SU-DHL-6 (cell line): ENCODE measurements at regions not wholly inside any gene's neighbourhood (a gene's known extent, or its start where the extent isn't known, plus 50 kb on each side); places are given as distances from the start of the nearest gene placed in this dataset.

ENCODE experiments used
- H2AFZ ChIP-seq: fragments of 200-600 bp; sonication (generic); 2 replicates; pipeline ENCODE4 v1.6.1; 2014; ENCODE audit warnings: low read depth, mild to moderate bottlenecking, moderate library complexity, mixed read lengths, antibody characterized with exemption, low read length; ENCODE audit not compliant: severe bottlenecking
- H3F3A ChIP-seq: fragments of 200-600 bp; shearing (Covaris generic); 2 replicates; pipeline ENCODE4 v1.6.0; 2016; ENCODE audit warnings: antibody characterized with exemption, mild to moderate bottlenecking; ENCODE audit not compliant: insufficient read depth
- H3K27ac ChIP-seq: fragments of 200-600 bp; sonication (generic); 2 replicates; pipeline ENCODE4 v1.5.1; 2016; ENCODE audit warnings: low read depth, mild to moderate bottlenecking, low read length, moderate library complexity, mixed read lengths
- H3K27me3 ChIP-seq: fragments of 200-600 bp; sonication (generic), shearing (Covaris generic); 2 replicates; pipeline ENCODE4 v1.6.0; 2014; ENCODE audit warnings: mild to moderate bottlenecking, low read length
- H3K36me3 ChIP-seq: fragments of 200-600 bp; sonication (generic); 2 replicates; pipeline ENCODE4 v1.6.1; 2014; ENCODE audit warnings: mild to moderate bottlenecking, low read length, mixed read lengths
- H3K4me2 ChIP-seq: fragments of 300-600, 200-600 bp; shearing (Covaris generic), sonication (generic); 2 replicates; pipeline ENCODE4 v1.6.0; 2014; ENCODE audit warnings: low read length, low read depth, mild to moderate bottlenecking; ENCODE audit not compliant: poor library complexity, severe bottlenecking
- H3K4me3 ChIP-seq: fragments of 200-600 bp; sonication (generic); 2 replicates; pipeline ENCODE4 v1.5.1; 2014; ENCODE audit warnings: antibody characterized with exemption, low read length, mild to moderate bottlenecking, mixed read lengths; ENCODE audit not compliant: insufficient read depth, poor library complexity, severe bottlenecking
- H3K79me2 ChIP-seq: fragments of 200-600 bp; sonication (generic); 2 replicates; pipeline ENCODE4 v1.6.1; 2014; ENCODE audit warnings: mild to moderate bottlenecking, low read length, moderate library complexity; ENCODE audit not compliant: insufficient read depth
- H3K9ac ChIP-seq: fragments of 200-600 bp; sonication (generic); 2 replicates; pipeline ENCODE4 v1.7.0; 2014; ENCODE audit warnings: mild to moderate bottlenecking, low read length
- H3K9me2 ChIP-seq: fragments of 200-600 bp; sonication (generic); replicated peaks from 2 replicates; pipeline ENCODE4 v1.6.1; 2014; ENCODE audit warnings: low read length; ENCODE audit not compliant: insufficient read depth
- H3K9me3 ChIP-seq: fragments of 200-600 bp; sonication (generic); 2 replicates; pipeline ENCODE4 v1.6.1; 2014; ENCODE audit warnings: low read length, mixed read lengths; ENCODE audit not compliant: insufficient read depth
- H4K20me1 ChIP-seq: fragments of 200-600 bp; sonication (generic); 2 replicates; pipeline ENCODE4 v1.6.1; 2014; ENCODE audit warnings: low read depth, mild to moderate bottlenecking, antibody characterized with exemption, low read length, moderate library complexity, mixed read lengths
- CTCF ChIP-seq: fragments of 200-600 bp; sonication (generic); IDR thresholded peaks from one replicate; pipeline ENCODE4 v1.5.1; 2017; ENCODE audit warnings: antibody characterized with exemption, mild to moderate bottlenecking, low read length, moderate library complexity; ENCODE audit not compliant: insufficient read depth, poor library complexity, severe bottlenecking
- EZH2phosphoT487 ChIP-seq: fragments of 200-600 bp; sonication (generic), shearing (Covaris generic); conservative IDR thresholded peaks from 2 replicates; pipeline ENCODE4 v1.6.1; 2018; ENCODE audit warnings: mild to moderate bottlenecking, antibody characterized with exemption, low read length, moderate library complexity, mixed read lengths

- H4K20me1 ChIP-seq = no peaks in the 10 kb centered on the region
- no peaks in the 10 kb centered on the region for H3K36me3 ChIP-seq
- no peak overlapping the region for H3K4me3 ChIP-seq
- no peaks in the 10 kb centered on the region for H3K9me3 ChIP-seq
- no peak overlapping the region for H3K27ac ChIP-seq
- TF ChIP-seq CTCF = no peak
- TF ChIP-seq EZH2phosphoT487 = no peak
- no peaks in the 10 kb centered on the region for H3F3A ChIP-seq
- no peaks in the 10 kb centered on the region for H3K27me3 ChIP-seq
- no peaks in the 10 kb centered on the region for H3K79me2 ChIP-seq
- no peak overlapping the region for H3K9ac ChIP-seq
- H3K9me2 ChIP-seq = no peaks in the 10 kb centered on the region
- H2AFZ ChIP-seq = no peak overlapping the region
- H3K4me2 ChIP-seq = no peak overlapping the region
Measured at GRCh38 chr16:50991006-50991405, 160.1 kb downstream of the SALL1 start.

- Histone ChIP-seq H3K9me3 (no peaks in the 10 kb centered on the region), H3K4me2 (no peak overlapping the region), H3K79me2 (no peaks in the 10 kb centered on the region), H3K27me3 (no peaks in the 10 kb centered on the region), H3F3A (no peaks in the 10 kb centered on the region), H3K36me3 (no peaks in the 10 kb centered on the region), H3K9me2 (no peaks in the 10 kb centered on the region), H4K20me1 (no peaks in the 10 kb centered on the region), H3K9ac (no peak overlapping the region), H2AFZ (no peak overlapping the region), H3K4me3 (no peak overlapping the region), H3K27ac (no peak overlapping the region)
- TF ChIP-seq EZH2phosphoT487 (no peak), CTCF (no peak)
Measured at GRCh38 chr16:50989047-50989446, 162.0 kb downstream of the SALL1 start.

GRCh38 chr16:50988441-50988840 lies 162.6 kb downstream of the SALL1 start:
- Histone ChIP-seq H3K79me2 (no peaks in the 10 kb centered on the region), H4K20me1 (no peaks in the 10 kb centered on the region), H2AFZ (no peak overlapping the region), H3K9ac (no peak overlapping the region), H3K9me3 (no peaks in the 10 kb centered on the region), H3K27ac (no peak overlapping the region), H3F3A (no peaks in the 10 kb centered on the region), H3K36me3 (no peaks in the 10 kb centered on the region), H3K9me2 (no peaks in the 10 kb centered on the region), H3K4me2 (no peak overlapping the region), H3K4me3 (no peak overlapping the region), H3K27me3 (no peaks in the 10 kb centered on the region)
- TF ChIP-seq CTCF = no peak
- no peak for TF ChIP-seq EZH2phosphoT487

GRCh38 chr16:50986453-50986852 lies 164.6 kb downstream of the SALL1 start:
- Histone ChIP-seq H3K36me3 (no peaks in the 10 kb centered on the region), H3K9me3 (no peaks in the 10 kb centered on the region), H3F3A (no peaks in the 10 kb centered on the region), H3K9me2 (no peaks in the 10 kb centered on the region), H3K79me2 (no peaks in the 10 kb centered on the region), H3K27ac (no peak overlapping the region), H3K4me3 (no peak overlapping the region), H3K9ac (no peak overlapping the region), H2AFZ (no peak overlapping the region), H3K4me2 (no peak overlapping the region), H4K20me1 (no peaks in the 10 kb centered on the region), H3K27me3 (no peaks in the 10 kb centered on the region)
- no peak for TF ChIP-seq EZH2phosphoT487
- TF ChIP-seq CTCF = no peak
